ENCODE measurements at regions not wholly inside any gene's neighbourhood (a gene's known extent, or its start where the extent isn't known, plus 50 kb on each side); places are given as distances from the start of the nearest gene placed in this dataset.

- Histone ChIP-seq H2AFZ (ENCODE audit: low read depth) (no peak overlapping the region), H3K4me1 (ENCODE audit: control insufficient read depth in 1 of 2, insufficient read depth in 2 of 2, low read depth in 1 of 2, low read length in 1 of 2) (peaks cover 0 to 35% of the 10 kb centered on the region in 2 experiments; a peak in 2 of 4 replicates), H3K4me3 (ENCODE audit: low read depth in 2 of 2, low read length in 1 of 2) (no peak overlapping the region), H3K36me3 (replicated peaks in 1 of 2; ENCODE audit: control insufficient read depth in 1 of 2, insufficient read depth in 2 of 2, low read length in 1 of 2) (no peaks in the 10 kb centered on the region), H3K9me3 (no peaks in the 10 kb centered on the region), H3F3A (replicated peaks; ENCODE audit: insufficient read depth) (no peaks in the 10 kb centered on the region), H3K9ac (no peak overlapping the region), H3K9me2 (no peaks in the 10 kb centered on the region), H3K27ac (ENCODE audit: low read depth in 2 of 2, low read length in 1 of 2) (no peak overlapping the region; a peak in 1 of 4 replicates), H3K4me2 (no peak overlapping the region), H3K79me2 (ENCODE audit: insufficient read depth) (no peaks in the 10 kb centered on the region), H4K20me1 (ENCODE audit: insufficient read depth) (no peaks in the 10 kb centered on the region), H3K27me3 (ENCODE audit: insufficient read depth) (no peaks in the 10 kb centered on the region)
- WGBS (ENCODE audit: low lambda C conversion rate): 53% methylated on average over 20 of the region's 23 CpGs
- POLR2A ChIA-PET: no interaction called here
- no peak for DNase-seq
- CTCF ChIA-PET: interaction anchor here (0.6 to 1.6 kb wide), 4 partner anchors 12 to 506 kb away, joined by 3 to 4 read pairs (median 3); no protein-coding TSS in a partner anchor
- no peak for TF ChIP-seq RAD21 (IDR thresholded peaks at IDR 0.05; ENCODE audit: low read length)
- no peak for TF ChIP-seq USF1 (IDR thresholded peaks at IDR 0.05; ENCODE audit: borderline replicate concordance, low read depth)
- no peak for TF ChIP-seq TAF1 (IDR thresholded peaks at IDR 0.05; ENCODE audit: borderline replicate concordance, low read depth, low read length)
- no peak for TF ChIP-seq RXRA (IDR thresholded peaks at IDR 0.05; ENCODE audit: borderline replicate concordance, low read depth)
Measured at GRCh38 chr6:170011204-170012036, 260.0 kb downstream of the ERMARD start.

DNA sequence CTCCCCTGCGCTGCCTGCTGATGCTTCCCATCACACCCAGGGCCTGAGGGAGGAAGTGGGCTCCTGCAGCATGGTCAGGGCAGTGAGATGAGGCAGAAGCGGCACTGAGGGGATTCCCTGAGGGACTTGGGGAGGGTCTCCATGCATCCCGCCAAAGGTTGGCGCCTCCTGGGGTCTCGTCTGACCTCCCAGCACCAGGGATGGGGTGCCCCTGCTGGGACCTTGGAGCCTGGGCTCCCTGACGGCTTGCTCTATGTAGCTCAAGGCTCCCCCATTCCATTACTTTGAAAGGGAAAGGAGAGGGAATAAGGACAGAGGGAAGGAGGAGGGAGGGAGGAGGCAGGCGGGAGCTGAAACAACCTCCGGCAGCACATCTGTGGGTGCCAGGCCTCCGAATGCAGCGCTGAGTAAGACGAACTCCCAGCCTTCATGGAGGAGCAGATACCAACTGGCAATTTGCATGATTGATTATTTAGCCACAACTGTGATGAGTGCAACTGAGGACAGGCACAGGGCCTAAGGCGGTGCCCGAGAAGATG, 259.3 kb downstream of the ERMARD start:
- Histone ChIP-seq H3K9ac (no peak overlapping the region), H3K36me3 (replicated peaks in 1 of 2; ENCODE audit: control insufficient read depth in 1 of 2, insufficient read depth in 2 of 2, low read length in 1 of 2) (no peaks in the 10 kb centered on the region), H3K4me1 (ENCODE audit: control insufficient read depth in 1 of 2, insufficient read depth in 2 of 2, low read depth in 1 of 2, low read length in 1 of 2) (peaks cover 0 to 42% of the 10 kb centered on the region in 2 experiments; a peak in 2 of 4 replicates), H3K79me2 (ENCODE audit: insufficient read depth) (no peaks in the 10 kb centered on the region), H3K27ac (ENCODE audit: low read depth in 2 of 2, low read length in 1 of 2) (no peak overlapping the region; a peak in 1 of 4 replicates), H3K9me2 (no peaks in the 10 kb centered on the region), H3K4me3 (ENCODE audit: low read depth in 2 of 2, low read length in 1 of 2) (no peak overlapping the region), H2AFZ (ENCODE audit: low read depth) (no peak overlapping the region), H4K20me1 (ENCODE audit: insufficient read depth) (no peaks in the 10 kb centered on the region), H3K4me2 (no peak overlapping the region), H3K27me3 (ENCODE audit: insufficient read depth) (no peaks in the 10 kb centered on the region), H3F3A (replicated peaks; ENCODE audit: insufficient read depth) (no peaks in the 10 kb centered on the region), H3K9me3 (no peaks in the 10 kb centered on the region)
- ChIA-PET CTCF (interaction anchor here (0.6 kb wide), 1 partner anchor 308 kb away, joined by 3 read pairs; no protein-coding TSS in a partner anchor), POLR2A (no interaction called here)
- no peak for DNase-seq
- 57% methylated on average over 12 of the region's 13 CpGs for WGBS (ENCODE audit: low lambda C conversion rate)
- TF ChIP-seq GABPA (IDR thresholded peaks at IDR 0.05; ENCODE audit: low read depth): no peak
- no peak for TF ChIP-seq TCF12 (IDR thresholded peaks at IDR 0.05)
- TF ChIP-seq SIN3A (IDR thresholded peaks at IDR 0.05; ENCODE audit: borderline replicate concordance, low read depth, low read length): no peak
- TF ChIP-seq, protein P1, sequence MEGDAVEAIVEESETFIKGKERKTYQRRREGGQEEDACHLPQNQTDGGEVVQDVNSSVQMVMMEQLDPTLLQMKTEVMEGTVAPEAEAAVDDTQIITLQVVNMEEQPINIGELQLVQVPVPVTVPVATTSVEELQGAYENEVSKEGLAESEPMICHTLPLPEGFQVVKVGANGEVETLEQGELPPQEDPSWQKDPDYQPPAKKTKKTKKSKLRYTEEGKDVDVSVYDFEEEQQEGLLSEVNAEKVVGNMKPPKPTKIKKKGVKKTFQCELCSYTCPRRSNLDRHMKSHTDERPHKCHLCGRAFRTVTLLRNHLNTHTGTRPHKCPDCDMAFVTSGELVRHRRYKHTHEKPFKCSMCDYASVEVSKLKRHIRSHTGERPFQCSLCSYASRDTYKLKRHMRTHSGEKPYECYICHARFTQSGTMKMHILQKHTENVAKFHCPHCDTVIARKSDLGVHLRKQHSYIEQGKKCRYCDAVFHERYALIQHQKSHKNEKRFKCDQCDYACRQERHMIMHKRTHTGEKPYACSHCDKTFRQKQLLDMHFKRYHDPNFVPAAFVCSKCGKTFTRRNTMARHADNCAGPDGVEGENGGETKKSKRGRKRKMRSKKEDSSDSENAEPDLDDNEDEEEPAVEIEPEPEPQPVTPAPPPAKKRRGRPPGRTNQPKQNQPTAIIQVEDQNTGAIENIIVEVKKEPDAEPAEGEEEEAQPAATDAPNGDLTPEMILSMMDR (IDR thresholded peaks at IDR 0.05): no peak
- no peak for TF ChIP-seq EP300 (IDR thresholded peaks at IDR 0.05; ENCODE audit: borderline replicate concordance in 1 of 2, low read depth in 1 of 2, low read length in 1 of 2)
- no peak for TF ChIP-seq TEAD4 (IDR thresholded peaks at IDR 0.05; ENCODE audit: borderline replicate concordance, insufficient read depth)
- TF ChIP-seq TAF1 (IDR thresholded peaks at IDR 0.05; ENCODE audit: borderline replicate concordance, low read depth, low read length): no peak
- TF ChIP-seq EZH2phosphoT487 (IDR thresholded peaks at IDR 0.05; ENCODE audit: borderline replicate concordance, low read depth): no peak
- TF ChIP-seq RAD21 (IDR thresholded peaks at IDR 0.05; ENCODE audit: low read length): no peak
- no peak for TF ChIP-seq NRF1 (IDR thresholded peaks at IDR 0.05; ENCODE audit: low read depth, low read length)
- TF ChIP-seq, protein P2, sequence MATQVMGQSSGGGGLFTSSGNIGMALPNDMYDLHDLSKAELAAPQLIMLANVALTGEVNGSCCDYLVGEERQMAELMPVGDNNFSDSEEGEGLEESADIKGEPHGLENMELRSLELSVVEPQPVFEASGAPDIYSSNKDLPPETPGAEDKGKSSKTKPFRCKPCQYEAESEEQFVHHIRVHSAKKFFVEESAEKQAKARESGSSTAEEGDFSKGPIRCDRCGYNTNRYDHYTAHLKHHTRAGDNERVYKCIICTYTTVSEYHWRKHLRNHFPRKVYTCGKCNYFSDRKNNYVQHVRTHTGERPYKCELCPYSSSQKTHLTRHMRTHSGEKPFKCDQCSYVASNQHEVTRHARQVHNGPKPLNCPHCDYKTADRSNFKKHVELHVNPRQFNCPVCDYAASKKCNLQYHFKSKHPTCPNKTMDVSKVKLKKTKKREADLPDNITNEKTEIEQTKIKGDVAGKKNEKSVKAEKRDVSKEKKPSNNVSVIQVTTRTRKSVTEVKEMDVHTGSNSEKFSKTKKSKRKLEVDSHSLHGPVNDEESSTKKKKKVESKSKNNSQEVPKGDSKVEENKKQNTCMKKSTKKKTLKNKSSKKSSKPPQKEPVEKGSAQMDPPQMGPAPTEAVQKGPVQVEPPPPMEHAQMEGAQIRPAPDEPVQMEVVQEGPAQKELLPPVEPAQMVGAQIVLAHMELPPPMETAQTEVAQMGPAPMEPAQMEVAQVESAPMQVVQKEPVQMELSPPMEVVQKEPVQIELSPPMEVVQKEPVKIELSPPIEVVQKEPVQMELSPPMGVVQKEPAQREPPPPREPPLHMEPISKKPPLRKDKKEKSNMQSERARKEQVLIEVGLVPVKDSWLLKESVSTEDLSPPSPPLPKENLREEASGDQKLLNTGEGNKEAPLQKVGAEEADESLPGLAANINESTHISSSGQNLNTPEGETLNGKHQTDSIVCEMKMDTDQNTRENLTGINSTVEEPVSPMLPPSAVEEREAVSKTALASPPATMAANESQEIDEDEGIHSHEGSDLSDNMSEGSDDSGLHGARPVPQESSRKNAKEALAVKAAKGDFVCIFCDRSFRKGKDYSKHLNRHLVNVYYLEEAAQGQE (IDR thresholded peaks at IDR 0.05; ENCODE audit: low read depth, low read length): no peak
- TF ChIP-seq MXI1 (IDR thresholded peaks at IDR 0.05; ENCODE audit: low read depth, low read length): no peak
- TF ChIP-seq NFIC (IDR thresholded peaks at IDR 0.05; ENCODE audit: borderline replicate concordance): no peak

All from SK-N-SH (cell line).